ENCODE measurements at regions not wholly inside any gene's neighbourhood (a gene's known extent, or its start where the extent isn't known, plus 50 kb on each side); places are given as distances from the start of the nearest gene placed in this dataset.

DNA sequence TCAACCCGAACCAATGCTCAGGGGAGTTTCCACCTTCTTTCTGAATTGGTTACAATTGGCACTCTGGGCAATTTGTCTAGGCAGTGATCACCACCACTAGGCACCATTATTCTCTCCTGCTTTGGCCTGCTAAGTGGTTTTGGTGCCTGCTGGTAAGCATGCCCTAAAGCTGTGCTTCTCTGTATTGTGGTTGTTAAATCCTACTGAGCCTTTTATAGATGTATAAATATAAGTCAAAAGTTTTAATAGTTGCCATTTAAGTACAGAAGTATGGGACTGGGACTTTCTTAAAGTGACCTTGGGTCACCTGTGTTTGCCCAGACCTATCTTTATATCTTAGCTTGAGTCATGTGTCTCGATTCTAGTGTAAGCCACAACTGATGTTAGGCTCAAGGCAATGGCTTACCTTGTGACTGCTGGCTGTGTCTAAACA is 475.9 kb downstream of the SLC16A7 start:
- no peak for DNase-seq
- TF ChIP-seq, protein P1, sequence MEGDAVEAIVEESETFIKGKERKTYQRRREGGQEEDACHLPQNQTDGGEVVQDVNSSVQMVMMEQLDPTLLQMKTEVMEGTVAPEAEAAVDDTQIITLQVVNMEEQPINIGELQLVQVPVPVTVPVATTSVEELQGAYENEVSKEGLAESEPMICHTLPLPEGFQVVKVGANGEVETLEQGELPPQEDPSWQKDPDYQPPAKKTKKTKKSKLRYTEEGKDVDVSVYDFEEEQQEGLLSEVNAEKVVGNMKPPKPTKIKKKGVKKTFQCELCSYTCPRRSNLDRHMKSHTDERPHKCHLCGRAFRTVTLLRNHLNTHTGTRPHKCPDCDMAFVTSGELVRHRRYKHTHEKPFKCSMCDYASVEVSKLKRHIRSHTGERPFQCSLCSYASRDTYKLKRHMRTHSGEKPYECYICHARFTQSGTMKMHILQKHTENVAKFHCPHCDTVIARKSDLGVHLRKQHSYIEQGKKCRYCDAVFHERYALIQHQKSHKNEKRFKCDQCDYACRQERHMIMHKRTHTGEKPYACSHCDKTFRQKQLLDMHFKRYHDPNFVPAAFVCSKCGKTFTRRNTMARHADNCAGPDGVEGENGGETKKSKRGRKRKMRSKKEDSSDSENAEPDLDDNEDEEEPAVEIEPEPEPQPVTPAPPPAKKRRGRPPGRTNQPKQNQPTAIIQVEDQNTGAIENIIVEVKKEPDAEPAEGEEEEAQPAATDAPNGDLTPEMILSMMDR (IDR thresholded peaks at IDR 0.05; ENCODE audit: low read depth, low read length) = no peak
- no peaks in the 10 kb centered on the region for H3K36me3 ChIP-seq
- H3K27me3 ChIP-seq (ENCODE audit: insufficient read depth, low read depth, severe bottlenecking) = no peaks in the 10 kb centered on the region
- no peak overlapping the region for H3K27ac ChIP-seq
- H3K4me3 ChIP-seq (ENCODE audit: low read depth, low read length) = no peak overlapping the region
- no peaks in the 10 kb centered on the region for H3K9me3 ChIP-seq (ENCODE audit: severe bottlenecking)

GRCh38 chr12:60072911-60073310 is 477.1 kb downstream of the SLC16A7 start:
- Histone ChIP-seq H3K4me3 (ENCODE audit: low read depth, low read length) (no peak overlapping the region), H3K27ac (no peak overlapping the region), H3K9me3 (ENCODE audit: severe bottlenecking) (no peaks in the 10 kb centered on the region), H3K36me3 (no peaks in the 10 kb centered on the region), H3K27me3 (ENCODE audit: insufficient read depth, low read depth, severe bottlenecking) (no peaks in the 10 kb centered on the region)
- DNase-seq = no peak
- TF ChIP-seq, protein P1 (IDR thresholded peaks at IDR 0.05; ENCODE audit: low read depth, low read length) = no peak

- H3K36me3 ChIP-seq = no peaks in the 10 kb centered on the region
- no peak overlapping the region for H3K27ac ChIP-seq
- no peaks in the 10 kb centered on the region for H3K27me3 ChIP-seq (ENCODE audit: insufficient read depth, low read depth, severe bottlenecking)
- H3K4me3 ChIP-seq (ENCODE audit: low read depth, low read length) = no peak overlapping the region
- no peak for DNase-seq
- TF ChIP-seq, protein P1 (IDR thresholded peaks at IDR 0.05; ENCODE audit: low read depth, low read length) = no peak
- no peaks in the 10 kb centered on the region for H3K9me3 ChIP-seq (ENCODE audit: severe bottlenecking)
These were observed 479.3 kb downstream of the SLC16A7 start for GRCh38 chr12:60075091-60075490.

DNA sequence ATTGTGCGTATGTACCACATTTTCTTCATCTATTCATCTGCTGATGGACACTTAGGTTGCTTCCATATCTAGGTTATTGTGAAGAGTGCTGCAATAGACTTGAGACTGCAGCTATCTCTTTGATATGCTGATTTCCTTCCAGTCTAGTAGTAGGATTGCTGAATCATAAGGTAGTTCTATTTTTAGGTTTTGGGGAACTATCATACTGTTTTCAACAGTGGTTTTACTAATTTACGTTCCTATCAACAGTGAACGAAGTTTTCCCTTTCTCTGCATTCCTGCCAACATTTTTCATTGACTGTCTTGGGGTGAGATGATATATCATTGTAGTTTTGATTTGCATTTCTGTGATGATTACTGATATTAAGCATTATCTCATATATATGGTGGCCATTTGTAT is 482.2 kb downstream of the SLC16A7 start:
- TF ChIP-seq, protein P1 (IDR thresholded peaks at IDR 0.05; ENCODE audit: low read depth, low read length) = no peak
- no peaks in the 10 kb centered on the region for H3K9me3 ChIP-seq (ENCODE audit: severe bottlenecking)
- no peak for DNase-seq
- no peaks in the 10 kb centered on the region for H3K27me3 ChIP-seq (ENCODE audit: insufficient read depth, low read depth, severe bottlenecking)
- H3K27ac ChIP-seq = no peak overlapping the region
- no peak overlapping the region for H3K4me3 ChIP-seq (ENCODE audit: low read depth, low read length)
- H3K36me3 ChIP-seq = no peaks in the 10 kb centered on the region

DNA sequence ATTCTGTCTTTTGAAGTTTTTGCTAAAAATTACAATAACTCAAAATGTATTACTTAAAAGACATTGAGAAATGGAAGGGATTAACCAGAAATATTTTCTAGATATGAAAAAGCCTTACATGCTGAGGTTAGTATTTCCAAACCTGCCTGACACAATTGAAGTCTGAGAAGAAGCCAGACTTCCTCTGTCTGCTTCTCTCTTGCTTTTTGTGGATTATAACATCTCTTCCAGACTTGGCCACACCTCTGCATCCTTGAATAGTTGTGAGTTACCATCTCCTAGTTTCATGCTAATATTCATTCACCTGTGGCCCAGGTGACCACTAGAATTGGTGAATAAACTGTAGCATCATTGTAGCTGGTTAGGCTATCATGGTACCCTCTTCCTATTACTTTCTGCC is 497.6 kb downstream of the SLC16A7 start:
- no peaks in the 10 kb centered on the region for H3K9me3 ChIP-seq (ENCODE audit: severe bottlenecking)
- no peaks in the 10 kb centered on the region for H3K27me3 ChIP-seq (ENCODE audit: insufficient read depth, low read depth, severe bottlenecking)
- no peak for DNase-seq
- TF ChIP-seq, protein P1 (IDR thresholded peaks at IDR 0.05; ENCODE audit: low read depth, low read length) = no peak
- no peaks in the 10 kb centered on the region for H3K36me3 ChIP-seq
- no peak overlapping the region for H3K4me3 ChIP-seq (ENCODE audit: low read depth, low read length)
- H3K27ac ChIP-seq = no peak overlapping the region

DNA sequence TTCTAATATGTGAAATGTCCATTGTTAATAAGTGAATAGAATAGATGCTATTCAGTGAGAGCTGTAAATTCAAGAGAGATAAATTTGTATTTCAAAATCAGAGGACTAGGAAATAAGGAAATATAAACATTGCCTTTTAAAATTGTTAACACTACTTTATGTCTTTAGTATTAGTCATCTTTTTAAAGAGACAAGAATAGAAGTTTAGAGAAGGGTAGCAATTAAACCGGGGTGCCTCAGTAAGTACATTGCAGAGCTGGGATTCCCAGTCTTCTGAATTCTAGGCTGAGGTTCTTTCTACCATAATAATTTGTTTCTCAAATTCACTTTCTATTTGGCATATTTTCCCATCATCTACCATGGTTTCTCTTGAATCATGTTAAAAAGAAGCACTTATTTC is 498.6 kb downstream of the SLC16A7 start:
- TF ChIP-seq, protein P1 (IDR thresholded peaks at IDR 0.05; ENCODE audit: low read depth, low read length) = no peak
- H3K27ac ChIP-seq = no peak overlapping the region
- no peaks in the 10 kb centered on the region for H3K9me3 ChIP-seq (ENCODE audit: severe bottlenecking)
- DNase-seq = no peak
- H3K4me3 ChIP-seq (ENCODE audit: low read depth, low read length) = no peak overlapping the region
- H3K27me3 ChIP-seq (ENCODE audit: insufficient read depth, low read depth, severe bottlenecking) = no peaks in the 10 kb centered on the region
- H3K36me3 ChIP-seq = no peaks in the 10 kb centered on the region

Measured in WERI-Rb-1 (cell line).